ENCODE measurements at regions not wholly inside any gene's neighbourhood (a gene's known extent, or its start where the extent isn't known, plus 50 kb on each side); places are given as distances from the start of the nearest gene placed in this dataset.

GRCh38 chr16:86334079-86334635 lies 176.2 kb upstream of the FOXF1 start:
- DNase-seq (ENCODE audit: insufficient read length, low spot score) (no peak), FAIRE-seq (no peak)
- no peak for TF ChIP-seq CTCF (IDR thresholded peaks at IDR 0.05; ENCODE audit: insufficient read depth, missing control alignments)

- no peak for TF ChIP-seq CTCF (IDR thresholded peaks at IDR 0.05; ENCODE audit: insufficient read depth, missing control alignments)
- DNase-seq (ENCODE audit: insufficient read length, low spot score) (no peak), FAIRE-seq (no peak)
These were observed 174.8 kb upstream of the FOXF1 start for GRCh38 chr16:86335266-86336172.

GRCh38 chr16:86337138-86337537 lies 173.2 kb upstream of the FOXF1 start:
- FAIRE-seq (no peak), DNase-seq (ENCODE audit: insufficient read length, low spot score) (no peak)
- TF ChIP-seq CTCF (IDR thresholded peaks at IDR 0.05; ENCODE audit: insufficient read depth, missing control alignments) = no peak

GRCh38 chr16:86337581-86338402 lies 172.5 kb upstream of the FOXF1 start:
- no peak for TF ChIP-seq CTCF (IDR thresholded peaks at IDR 0.05; ENCODE audit: insufficient read depth, missing control alignments)
- no peak for DNase-seq (ENCODE audit: insufficient read length, low spot score)
- no peak for FAIRE-seq

- no peak for DNase-seq (ENCODE audit: insufficient read length, low spot score)
- FAIRE-seq = no peak
- no peak for TF ChIP-seq CTCF (IDR thresholded peaks at IDR 0.05; ENCODE audit: insufficient read depth, missing control alignments)
These were observed 171.8 kb upstream of the FOXF1 start for GRCh38 chr16:86338403-86339115.

GRCh38 chr16:86342161-86342834 lies 168.0 kb upstream of the FOXF1 start:
- FAIRE-seq (no peak), DNase-seq (ENCODE audit: insufficient read length, low spot score) (no peak)
- no peak for TF ChIP-seq CTCF (IDR thresholded peaks at IDR 0.05; ENCODE audit: insufficient read depth, missing control alignments)
